NCI-H460 (cell line): ENCODE measurements at regions not wholly inside any gene's neighbourhood (a gene's known extent, or its start where the extent isn't known, plus 50 kb on each side); places are given as distances from the start of the nearest gene placed in this dataset.

ENCODE experiments used
- DNase-seq: peaks from one replicate; pipeline ENCODE4 v3.0.0-alpha.2; 2016; ENCODE audit warnings: low read depth; ENCODE audit errors: extremely low read depth

- no peak for DNase-seq
Observed at GRCh38 chr22:48536541-48537342, 1290.9 kb downstream of the BRD1 start.

GRCh38 chr22:48535868-48536540, 1291.7 kb downstream of the BRD1 start:
- DNase-seq = no peak

DNA sequence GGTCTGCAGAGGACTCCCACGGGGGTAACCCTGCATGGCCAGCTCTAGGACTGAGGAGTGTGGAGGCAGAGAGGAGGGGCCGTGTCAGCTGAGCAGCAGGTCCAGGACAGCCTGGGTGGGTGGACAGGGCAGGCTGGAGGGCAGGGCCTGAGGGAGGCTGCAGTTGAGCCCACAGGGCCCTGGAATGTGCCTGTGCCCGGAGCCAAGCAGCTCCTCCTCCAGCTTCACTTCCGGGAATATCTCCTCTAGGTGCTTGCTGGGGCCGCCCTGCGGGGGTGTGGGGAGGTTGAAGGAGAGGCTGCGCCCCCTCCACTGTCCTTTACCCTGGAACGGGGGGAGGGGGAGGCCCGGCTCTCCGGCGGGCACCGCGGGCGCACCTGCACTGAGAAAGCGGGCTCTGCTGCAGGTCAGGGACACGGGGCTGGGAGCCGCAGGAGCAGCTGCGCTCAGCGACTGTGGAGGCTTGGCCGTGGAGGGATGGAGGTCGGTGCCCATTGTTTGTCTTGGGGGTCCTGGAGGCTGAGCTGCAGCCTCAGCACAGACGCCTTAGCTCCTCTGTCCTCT, 1293.2 kb downstream of the BRD1 start:
- no peak for DNase-seq

DNA sequence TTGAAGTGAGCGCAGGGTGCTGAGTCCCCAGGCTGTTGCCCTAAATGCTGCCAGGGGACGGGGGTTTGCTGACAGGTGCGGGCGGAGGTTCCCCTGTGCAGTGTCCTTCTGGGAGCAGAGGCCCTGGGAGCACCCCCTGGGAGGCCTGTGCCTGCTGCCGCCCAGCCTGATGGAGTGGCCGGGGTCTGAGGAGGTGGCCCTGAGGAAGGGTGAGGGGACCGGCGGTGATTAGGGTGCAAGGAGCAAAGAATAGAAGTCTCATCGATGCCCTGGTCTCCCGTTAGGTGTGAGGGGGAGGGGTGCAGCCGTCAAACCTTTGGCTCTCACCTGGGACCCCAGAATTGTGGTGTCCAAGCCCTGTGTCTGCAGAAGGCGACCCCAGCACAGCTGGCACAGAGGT, 1294.7 kb downstream of the BRD1 start:
- no peak for DNase-seq

DNA sequence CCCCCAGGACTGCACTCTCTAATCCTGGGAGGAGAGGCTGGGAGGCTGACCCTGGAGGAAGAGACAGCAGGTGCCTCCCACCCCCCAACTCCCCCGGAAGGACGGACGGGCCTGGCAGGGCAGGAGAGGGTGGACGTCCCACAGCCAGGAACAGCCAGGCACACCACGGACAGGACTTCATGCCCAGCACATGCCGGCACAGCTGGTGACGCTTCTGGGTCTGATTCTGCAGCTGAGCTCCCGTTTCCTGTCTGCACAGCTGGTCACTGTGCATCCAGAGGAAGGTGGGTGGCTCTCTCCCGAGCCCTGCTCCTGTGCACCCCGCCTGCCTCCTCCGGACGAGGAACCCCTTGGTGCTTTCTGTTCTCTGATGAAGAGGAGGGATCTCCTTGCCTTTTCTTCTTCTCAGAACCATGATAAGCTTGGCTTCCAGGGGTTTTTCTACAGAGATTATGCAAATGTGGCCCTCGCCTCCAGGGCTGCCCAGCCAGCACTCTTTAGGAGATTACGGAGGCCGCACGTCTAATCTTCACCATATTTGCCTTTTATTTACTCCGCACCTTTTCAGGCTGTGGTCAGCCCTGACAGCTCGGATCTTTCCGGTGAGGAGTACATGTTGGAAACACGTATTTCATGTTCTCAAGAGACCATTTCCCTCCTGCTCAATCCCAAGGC, 1295.8 kb downstream of the BRD1 start:
- DNase-seq = no peak

DNA sequence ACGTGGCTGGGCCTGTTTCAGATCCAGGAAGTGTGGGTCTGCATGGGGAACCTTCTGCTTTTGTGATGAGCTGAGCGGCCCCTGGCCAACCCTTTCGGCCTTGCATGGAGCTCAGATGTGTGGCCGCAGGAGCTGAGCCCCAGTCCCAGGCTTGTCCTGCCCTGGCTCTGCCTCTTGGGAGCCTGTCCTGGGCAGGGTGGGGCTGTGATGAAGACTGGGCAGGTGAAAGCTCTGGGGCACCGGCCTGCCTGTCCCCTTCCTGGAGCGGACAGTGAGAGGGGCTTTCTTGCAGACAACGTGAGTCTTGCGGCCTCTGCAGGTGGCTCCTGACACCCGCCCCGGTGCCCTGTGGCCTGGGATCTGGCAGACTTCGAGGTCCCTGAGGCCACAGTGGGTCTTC, 1296.6 kb downstream of the BRD1 start:
- DNase-seq = no peak

DNA sequence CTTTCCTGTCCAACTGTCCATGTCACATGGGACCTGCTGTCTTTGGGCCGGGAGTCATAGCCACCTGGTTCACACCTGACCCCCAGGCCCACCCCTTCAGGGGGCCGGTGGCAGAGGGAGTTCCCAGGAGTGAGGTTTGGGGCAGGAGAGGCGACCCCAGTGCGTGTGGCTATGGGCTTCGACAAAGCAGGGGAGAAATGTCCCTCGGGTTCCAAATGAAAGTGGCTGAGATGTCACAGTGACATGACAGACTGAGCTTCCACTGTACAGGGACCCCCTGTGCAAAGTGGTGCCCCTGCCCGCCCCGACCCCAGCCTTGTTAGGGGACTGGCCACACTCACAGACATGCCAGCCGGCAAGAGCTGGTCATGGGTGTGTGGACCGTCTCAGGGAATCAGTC, 1297.0 kb downstream of the BRD1 start:
- no peak for DNase-seq

DNA sequence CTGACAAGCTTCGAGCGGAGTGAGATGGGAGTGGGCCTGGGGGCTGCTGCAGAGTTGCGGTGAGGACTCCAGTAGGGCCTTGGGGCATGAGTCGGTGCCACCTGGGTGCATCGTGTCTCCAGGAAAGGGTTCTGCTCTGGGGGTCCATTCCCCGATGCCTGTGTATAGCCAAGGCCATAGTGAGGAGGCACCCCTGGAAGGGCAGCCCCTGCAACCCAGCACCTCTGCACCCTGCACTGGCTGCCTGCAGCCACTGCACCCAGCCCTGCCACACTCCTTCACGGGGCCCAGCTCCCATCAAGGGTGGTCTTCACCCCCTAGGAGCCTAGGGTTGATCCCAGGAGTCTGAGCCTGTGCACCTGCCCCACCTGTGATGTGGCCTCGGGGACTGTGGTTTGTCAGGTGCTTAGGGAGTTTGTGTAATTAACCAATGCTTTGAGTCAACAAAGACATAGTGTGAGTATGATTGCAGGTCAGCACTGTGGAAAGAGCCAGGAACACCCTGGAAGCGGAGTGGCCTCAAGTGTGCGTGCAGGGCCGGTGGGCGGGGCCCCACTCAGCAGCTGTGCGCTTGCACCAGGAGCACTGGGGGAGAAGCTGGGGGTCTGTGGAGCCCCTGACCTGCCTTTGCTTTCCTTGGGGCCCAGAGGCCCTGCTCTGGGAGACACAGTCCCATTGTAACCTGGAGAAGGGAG, 1299.3 kb downstream of the BRD1 start:
- DNase-seq = no peak

DNA sequence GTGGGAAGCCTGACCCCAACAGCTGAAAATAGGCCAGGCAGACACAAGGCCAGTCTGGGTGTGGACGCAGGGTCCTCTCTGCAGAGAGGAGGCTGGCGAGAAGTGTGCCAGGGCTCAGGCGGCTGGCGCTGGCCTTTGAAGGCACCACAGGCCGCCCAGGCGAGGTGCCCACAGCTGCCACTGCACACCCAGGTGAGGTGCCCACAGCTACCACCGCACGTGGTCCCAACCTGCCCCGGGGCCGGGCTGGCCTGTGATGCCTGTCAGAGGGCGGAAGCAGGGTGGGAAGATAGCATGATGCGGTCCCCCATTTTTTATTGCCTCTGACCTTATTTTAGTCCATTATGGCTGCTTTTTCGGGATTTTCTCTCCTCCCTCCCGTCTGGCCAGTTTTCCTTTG, 1303.9 kb downstream of the BRD1 start:
- DNase-seq = no peak

DNA sequence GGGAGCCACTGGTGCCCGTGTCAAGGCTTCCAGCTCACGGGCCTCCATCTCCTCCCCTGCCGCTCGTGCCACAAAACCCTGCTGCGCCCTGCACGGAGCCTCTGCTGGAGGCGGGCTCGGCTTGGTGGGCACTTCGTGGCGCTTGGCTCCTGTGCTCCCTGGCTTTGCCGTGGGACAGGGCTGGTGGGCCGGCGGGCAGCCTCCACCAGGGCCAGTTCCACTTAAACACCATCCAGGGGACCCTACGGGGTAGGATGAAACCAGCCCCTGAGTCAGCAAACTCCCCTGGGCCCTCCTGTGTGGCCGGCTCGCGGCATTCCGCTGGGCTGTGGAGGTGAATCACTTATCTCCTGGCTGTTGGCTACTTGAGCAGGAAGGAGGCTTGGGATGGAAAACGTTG, 1304.6 kb downstream of the BRD1 start:
- no peak for DNase-seq

DNA sequence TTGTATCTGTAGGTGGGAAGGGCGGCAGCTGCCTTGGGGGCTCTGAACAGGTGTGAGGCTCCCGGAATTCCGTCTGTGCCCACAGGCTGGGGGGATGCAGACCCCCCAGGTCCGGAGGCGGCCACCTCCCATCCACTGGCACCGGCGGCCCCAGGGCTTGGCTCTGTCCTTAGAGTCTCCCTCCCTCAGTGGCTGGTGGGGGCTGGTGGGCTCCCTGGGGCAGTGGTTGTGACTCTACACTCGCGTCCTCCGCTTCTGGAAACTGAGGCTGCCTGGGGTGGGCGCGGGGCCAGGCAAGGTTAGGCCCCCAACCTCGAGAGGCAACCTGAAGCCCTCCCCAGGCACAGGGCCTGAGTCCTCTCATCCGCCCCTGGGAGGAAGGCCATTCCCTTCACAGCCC, 1305.4 kb downstream of the BRD1 start:
- DNase-seq = no peak

- DNase-seq = no peak
Observed at GRCh38 chr22:48520884-48521588, 1306.6 kb downstream of the BRD1 start.

- no peak for DNase-seq
Observed at GRCh38 chr22:48520207-48520606, 1307.5 kb downstream of the BRD1 start.

DNA sequence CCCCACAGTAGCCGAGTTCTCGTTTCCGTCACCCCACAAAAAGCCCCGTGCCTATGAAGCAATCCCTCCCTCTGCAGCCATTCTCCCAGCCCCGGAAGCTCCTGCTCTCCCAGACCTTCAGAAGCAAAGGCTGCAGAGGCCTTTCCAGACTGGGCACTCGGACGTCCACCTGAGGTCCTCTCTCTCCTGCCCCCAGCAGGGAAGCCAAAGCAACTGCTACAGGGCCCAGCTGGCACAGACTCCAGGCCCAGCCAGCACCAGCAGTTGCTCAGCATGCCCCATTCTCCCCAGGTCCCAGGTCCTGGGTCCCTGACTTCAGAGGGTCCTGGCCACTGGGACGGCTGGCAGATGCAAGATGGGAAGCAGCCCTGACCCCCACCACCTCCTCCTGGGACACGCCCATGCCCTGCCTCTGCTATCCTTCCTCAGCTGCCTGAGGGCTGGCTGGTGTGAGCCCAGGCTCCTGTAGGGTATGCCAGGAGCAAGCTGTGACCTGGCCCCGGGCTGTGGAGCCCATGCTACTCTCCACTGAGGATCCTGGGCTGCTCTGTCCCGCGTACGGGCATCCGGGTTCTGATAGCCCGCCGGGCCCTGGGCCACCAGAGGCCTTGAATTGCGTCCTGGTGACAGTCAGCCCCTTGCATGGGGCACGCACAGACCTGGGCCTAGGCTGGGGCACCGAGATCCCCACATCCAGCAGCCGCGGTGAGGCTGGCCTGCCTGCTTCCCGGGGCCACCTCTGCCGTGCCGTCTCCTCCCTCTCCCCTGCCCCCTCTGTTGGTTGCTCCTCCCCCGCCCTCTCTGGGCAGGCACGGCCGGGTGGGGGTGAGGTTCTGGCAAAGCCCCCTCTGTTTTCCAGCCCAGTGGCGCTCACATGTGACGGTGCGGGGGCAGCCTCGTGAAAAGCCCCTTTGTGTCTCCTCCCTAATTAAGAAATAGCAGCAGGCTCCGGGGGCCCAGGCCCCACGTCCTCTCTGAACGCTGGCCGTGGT, 1310.3 kb downstream of the BRD1 start:
- no peak for DNase-seq

DNA sequence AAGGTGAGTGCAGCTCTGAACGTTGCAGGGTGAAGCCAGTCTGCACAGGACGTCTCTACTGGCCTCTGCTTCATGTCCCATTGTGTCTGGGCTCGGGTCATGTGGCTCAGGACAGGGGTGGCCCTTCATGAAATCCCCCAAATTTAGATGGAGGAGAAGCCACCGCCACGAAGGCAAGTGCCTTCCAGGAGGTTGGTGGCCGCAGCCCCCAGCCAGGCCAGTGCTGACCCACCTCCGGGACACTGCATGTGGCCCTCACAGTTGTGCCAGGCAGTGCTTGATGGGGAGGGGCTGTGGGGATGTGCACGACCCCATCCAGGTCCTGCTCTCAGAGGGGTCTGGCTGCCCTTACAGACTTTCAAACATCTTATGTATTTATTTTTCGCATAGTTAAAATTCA, 1311.1 kb downstream of the BRD1 start:
- DNase-seq = no peak

GRCh38 chr22:48515571-48516200, 1312.0 kb downstream of the BRD1 start:
- DNase-seq = no peak

DNA sequence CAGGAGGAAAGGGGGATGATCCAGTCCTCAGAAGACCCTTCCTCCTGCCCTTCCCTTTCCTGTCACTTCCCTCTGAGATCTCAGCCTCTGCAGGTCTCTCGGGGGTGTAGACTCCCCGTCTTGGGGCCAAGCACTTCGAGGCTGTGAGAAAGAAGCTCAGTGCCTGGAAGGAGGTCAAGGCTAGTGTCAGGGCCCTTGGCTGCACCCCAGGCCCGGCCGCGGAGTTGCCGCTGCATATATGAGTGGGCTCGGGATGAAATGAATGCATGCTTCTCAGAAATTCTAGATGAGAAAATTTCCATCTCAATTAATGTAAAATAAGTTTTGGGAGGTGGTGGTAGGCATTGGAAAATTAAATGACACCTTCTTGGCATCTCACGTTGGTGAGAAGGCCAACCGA, 1313.7 kb downstream of the BRD1 start:
- DNase-seq = no peak

GRCh38 chr22:48513446-48513845, 1314.2 kb downstream of the BRD1 start:
- DNase-seq = no peak
